Fibroblast of skin of back (primary cell): ENCODE measurements at regions not wholly inside any gene's neighbourhood (a gene's known extent, or its start where the extent isn't known, plus 50 kb on each side); places are given as distances from the start of the nearest gene placed in this dataset.

Source experiments
- DNase-seq: peaks from one replicate; pipeline ENCODE4 v3.0.0-alpha.2; 2013

DNA sequence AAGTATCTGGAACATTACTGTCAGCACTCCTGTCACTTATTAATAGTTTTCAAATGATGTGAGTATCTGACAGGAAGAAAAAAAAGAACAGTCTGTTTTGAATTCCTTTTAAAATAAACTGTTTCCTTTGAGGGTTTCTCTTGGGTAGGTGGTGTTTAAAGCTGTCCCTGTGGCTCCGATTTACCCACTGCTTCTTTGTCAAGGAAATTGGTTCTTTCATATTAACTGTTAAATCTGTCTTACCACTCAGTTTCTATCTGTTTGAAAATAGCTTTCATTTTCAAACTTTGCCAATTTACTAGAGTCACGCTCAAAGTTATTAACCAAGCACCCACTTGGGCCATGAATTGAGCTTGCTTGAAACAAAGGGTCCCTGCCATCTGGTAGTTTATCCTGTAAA is 614.6 kb upstream of the NXPH2 start:
- DNase-seq: no peak

DNA sequence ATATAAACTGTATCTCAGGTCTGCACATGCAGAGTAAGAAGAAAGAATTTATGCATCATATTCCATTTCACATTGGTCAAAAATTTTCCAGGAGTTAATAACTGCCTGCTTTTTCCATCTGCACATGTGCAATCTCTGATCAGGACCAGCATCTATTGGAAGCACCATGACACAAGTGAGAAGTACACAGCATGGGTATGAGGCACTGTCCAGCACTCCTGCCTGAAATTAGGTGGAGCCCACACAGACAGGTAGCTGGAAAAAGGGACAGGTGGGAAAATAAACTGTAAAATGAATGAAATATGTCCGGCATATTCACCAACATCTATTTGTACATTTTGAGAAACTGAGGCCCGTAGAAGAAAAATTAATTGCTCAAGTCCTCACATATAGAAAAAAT is 609.2 kb upstream of the NXPH2 start:
- no peak for DNase-seq

DNA sequence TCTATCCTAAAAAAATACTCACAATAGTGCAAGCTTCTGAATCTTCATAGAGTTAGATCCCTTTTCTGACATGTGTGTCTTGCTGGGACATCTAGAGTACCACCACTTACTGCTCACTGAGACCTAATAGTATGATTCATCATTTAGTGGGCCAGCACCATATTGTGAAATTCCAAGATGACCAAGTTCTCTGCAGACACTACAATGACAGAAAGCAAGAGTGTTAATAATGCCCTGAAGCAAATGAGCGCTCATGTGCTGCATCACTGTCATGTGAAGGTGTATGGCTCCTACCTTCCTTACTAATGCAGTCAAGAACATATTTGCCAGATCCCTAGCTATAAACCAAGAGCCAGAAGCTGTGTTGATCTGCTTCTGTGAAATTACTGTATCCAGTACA is 606.2 kb upstream of the NXPH2 start:
- no peak for DNase-seq

DNA sequence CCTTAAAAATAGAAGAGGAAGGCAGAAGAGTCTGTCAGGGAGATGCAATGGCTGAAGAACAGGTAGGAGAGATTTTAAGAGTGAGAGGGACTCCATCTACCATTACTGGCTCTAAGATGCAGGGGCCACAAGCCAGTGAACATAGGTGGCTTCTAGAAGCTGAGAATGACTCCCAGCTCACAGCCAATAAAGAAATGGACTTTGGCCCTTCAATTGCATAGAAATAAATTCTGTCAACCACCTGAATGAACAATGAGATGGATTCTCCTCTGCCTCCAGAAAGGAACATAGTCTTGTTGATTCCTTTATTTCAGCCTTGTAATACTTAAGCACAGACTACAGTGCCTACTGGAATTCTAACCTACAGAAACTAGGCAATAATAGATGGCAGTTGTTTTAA is 603.3 kb upstream of the NXPH2 start:
- no peak for DNase-seq

DNA sequence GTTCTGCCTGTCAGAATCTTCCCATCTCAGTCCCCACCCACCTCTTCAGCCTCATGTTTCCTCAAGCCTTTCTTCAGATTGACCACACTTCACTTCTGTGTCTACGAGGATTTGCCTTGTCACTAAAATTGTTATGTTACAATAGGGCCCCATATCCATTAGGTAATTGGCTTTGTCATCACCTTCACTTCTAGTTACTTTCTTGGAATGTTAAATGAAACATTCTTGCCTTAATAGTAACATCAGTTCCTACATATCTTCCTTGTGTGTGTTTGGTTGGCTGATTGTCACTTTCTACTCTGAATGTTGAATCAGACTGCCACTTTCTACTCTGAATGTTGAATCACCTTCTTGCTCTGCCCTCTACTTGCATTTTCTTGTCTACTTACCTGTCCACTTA is 599.9 kb upstream of the NXPH2 start:
- DNase-seq: no peak

DNA sequence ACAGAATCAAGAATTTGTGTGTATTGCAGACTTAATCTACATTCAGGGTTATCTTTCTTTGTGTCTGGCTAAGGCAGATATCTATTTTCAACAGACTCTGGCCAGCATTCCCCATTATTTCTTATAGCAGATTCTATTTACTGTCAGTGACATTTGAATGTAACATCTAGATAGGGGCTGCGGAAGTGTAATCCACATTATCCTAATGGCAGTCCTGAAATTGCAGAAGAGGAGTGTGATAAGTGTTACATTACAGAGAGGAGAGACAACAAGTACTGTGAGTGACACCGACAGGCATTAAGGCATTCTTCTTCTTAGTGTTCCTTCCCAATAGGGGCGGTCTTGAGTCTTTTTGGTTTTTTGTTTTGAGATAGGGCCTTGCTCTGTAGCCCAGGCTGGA is 598.2 kb upstream of the NXPH2 start:
- DNase-seq: no peak

DNA sequence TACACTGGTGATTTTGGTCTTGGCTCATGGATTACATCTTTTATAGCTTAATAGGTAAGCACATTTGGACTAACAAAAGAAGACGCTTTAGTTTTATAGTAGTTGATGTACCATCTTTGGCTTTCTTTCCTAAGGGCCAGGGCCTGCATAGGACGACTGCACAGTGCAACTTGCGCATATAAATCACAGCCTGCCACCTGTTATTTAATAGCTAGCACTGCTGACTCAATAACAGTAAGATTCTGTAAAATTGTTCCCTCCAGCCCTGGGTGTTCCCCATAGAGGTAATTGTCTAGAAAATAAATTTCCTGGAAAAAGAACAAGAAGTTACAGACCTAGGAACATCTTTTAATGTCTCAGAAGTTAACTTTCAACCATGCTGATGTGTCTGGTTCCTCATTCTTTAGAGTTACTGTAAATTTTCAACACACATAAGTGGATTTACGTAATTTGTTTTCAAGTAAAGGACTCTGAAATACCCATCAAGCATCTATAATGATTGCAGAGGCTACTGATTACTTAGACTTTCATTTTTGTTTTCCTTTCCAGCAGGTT is 594.2 kb upstream of the NXPH2 start:
- no peak for DNase-seq

DNA sequence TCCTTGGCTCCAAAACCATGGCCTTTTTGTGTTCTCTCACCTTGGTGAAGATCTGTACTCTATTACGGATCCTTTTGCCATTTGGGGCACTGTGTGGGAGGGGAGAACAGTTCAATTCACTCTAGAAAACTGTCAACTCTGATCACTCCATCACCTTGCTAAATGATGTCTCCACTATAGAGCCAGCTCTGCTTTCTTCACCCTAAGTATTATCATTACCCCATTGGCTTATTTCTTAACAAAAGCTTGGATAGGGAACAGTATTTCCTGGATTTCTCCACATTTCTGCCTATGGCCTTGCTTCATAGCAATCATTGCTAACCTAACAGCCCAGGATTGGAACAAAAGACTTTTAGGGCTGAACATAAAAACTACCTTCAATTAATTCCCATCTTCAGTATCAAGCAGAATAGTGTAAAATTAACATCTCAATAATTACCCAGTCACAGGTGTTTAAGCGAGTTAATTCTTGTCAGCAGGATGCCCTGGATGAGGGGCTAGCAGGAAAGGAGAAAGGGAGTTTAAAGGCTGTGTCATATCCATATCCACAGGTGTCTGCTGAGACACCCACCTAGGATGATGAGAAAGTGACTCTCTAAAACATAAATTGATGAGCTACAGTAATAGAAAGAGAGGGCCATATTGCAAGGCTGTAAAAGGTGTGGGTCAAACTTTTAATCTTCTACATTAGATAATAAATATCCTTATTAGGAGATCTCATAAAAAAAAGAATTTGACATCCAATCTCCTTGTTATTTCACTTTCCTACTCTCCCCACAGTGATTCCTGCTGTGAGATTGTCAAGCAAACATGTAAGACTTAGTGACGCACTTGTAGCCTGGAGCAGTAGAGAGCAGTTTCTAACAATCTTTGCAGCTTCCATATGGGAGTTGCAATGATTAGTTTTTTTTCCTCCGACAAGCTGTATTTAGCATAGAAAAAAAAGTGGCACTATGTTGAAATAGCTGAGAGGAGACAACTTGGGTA is 589.5 kb upstream of the NXPH2 start:
- DNase-seq: no peak

DNA sequence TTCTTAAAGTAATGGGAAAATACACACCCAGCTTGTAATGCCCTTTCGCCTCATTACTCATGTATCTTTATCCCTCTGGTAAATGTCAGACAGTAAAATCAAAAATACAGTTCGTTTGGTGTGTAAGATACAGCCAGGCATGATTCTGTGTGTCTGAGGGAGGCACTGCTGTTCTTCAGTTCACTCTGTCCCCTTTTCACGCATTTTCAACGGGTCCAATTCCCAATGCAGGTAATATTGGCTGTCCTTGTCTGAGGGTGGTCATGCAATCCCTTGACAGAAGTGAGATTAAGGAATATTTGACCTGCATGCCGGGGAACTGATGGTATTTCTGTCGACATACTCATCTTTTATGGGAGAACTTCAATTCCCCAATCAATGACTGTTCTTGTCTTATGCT is 587.2 kb upstream of the NXPH2 start:
- no peak for DNase-seq

DNA sequence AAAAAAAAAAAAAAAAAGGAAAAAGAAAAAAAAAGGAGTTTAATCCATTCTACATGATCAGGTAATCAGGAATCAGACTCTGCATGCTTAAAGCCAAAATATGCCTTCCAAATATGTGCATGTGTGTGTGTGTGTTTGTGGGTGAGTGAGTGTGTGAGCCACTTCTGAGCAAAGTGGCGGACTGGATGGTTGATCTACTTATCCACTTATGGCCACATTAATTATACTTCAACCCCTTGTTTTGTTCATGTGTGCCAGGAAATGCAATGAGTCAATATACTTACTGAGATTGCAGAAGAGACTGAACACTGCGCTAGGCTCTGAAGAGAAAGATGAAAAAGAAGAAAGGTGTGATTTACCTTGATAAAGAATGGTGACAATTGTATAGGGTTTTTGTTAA is 586.5 kb upstream of the NXPH2 start:
- no peak for DNase-seq

DNA sequence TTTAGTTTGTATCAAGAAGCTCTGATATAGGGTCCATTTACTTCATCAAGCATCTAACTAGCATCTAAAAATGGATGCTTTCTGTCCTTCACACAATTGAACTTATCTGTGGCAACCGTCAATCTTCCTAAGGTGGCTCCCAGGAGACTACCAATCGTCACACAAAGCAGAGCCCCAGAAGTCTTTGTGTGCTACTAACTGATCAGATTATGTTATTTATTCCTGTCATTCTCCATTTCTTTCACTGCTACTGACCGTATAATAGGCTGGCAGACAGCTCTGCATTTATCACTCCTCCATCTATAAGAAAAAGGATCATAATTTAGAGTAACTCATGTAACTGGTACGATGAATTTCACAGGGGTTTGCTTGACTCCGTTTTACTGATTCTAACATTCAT is 585.0 kb upstream of the NXPH2 start:
- DNase-seq: no peak

DNA sequence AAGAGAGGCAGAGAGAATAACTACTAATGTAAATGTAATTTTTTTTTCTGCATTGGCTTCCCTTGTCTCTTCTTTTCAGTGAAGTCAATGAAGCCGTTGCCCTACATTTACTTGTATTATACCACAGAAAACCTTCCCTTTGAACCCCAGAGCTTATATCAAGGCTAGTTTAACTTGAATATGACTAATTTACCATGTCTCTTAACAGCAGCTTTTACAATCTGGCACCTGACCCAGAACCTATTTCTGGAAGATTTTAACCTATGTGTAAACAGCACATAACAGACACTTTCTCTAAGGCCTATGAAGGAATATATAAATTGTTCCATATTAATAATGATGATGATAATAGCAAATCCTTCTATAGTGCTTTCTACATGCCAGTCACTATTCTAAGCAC is 580.5 kb upstream of the NXPH2 start:
- no peak for DNase-seq

DNA sequence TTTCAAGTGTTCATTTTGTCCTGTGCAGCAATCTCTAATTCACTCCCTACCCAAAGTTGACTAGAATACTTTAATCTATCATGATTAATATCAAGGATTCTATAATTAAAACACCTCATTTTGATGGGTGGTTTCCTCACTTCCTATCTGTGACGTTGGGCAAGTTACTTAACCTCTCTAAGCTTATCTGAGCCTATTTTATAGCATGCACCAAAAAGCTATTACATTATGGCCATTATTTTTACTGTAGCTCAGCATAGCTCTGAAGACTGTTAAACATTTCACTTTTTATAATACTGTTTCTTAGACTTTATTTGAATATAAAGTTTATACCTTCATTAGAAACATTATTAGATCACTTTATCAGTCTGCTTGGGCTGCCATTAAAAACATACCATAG is 579.6 kb upstream of the NXPH2 start:
- DNase-seq: no peak

DNA sequence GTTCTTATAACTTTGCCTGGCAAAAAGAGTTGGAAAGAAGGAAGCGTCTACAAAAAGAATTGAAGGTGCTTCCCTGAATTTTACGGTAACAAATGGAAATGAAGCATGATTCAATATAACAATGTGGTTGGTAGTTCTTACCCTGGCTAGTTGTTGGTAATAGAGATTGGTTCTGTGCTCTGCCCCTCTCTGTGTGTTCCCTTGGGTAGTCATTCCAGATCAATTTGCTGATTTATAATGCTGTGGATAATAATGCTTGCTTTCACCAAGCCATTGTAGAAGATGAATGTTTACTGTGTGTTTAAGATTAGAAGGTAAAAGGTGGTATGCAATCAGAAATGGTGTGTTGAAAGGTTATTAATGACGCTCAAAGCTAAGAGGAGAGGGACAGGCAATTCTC is 577.8 kb upstream of the NXPH2 start:
- no peak for DNase-seq

DNA sequence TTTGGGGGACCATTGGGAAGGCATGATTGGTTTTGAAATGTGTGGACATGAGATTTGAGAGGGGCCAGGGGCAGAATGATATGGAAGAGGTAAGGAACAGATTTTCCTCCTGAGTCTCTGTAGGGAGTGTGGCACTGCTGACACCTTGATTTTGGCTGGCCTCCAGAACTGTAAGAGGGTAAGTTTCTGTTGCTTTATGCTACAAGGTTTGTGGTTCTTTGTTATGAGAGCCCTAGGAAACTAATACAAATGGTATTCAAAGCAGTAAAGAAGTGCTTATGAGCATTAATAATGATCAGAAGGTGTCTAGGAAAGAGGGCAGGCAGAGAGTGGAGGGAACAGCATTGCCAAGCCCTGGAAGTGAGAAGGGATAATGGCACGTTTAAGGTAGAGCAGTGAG is 574.3 kb upstream of the NXPH2 start:
- DNase-seq: no peak

DNA sequence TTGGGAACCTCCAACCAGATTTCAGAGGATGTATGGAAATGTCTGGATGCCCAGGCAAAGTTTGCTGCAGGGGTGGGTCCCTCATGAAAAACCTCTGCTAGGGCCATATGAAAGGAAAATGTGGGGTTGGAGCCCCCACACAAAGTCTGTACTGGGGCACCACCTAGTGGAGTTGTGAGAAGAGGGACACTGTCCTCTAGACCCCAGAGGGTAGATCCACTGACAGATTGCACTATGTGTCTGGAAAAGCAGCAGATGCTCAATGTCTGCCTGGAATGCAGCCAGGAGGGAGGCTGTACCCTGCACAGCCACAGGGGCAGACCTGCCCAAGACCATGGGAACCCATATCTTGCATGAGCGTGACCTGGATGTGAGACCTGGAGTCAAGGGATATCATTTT is 573.7 kb upstream of the NXPH2 start:
- no peak for DNase-seq

DNA sequence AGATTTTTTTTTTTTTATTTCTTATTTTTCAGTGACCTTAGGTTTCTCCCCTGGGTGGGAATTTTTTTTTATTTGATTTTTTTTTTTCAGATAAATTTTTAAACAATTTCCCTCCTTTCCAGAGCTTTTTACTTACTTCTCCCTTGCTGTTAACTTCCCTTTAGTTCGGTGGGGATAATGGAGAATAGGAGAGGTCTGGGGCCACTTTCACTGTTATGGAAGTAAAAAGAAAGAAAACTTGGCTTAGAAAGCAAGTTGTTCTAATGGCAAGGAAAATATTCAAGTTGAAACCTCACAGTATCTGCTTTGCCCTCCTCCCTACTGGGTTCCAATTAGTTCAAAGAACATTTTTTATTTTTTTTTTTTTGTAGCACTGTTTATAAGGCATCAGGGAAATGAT is 537.1 kb upstream of the NXPH2 start:
- DNase-seq: no peak

DNA sequence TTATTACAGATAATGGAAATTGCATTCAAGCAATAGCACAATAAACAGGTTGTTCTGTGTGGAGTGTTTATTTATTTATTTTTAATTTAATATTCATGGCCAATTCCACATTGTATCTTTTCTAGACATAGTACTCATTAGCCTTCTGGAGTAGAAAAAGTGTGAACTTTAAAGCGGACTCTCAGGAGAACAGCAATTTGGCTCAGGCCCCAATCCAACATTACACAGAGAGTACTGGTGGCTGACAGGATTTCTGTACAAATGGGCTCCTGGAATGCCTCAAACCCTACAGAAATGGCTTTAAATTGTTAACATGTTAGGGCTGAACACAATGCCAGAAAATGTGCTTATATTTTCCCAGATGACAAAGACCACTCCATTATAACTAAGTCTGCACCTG is 533.9 kb upstream of the NXPH2 start:
- no peak for DNase-seq

DNA sequence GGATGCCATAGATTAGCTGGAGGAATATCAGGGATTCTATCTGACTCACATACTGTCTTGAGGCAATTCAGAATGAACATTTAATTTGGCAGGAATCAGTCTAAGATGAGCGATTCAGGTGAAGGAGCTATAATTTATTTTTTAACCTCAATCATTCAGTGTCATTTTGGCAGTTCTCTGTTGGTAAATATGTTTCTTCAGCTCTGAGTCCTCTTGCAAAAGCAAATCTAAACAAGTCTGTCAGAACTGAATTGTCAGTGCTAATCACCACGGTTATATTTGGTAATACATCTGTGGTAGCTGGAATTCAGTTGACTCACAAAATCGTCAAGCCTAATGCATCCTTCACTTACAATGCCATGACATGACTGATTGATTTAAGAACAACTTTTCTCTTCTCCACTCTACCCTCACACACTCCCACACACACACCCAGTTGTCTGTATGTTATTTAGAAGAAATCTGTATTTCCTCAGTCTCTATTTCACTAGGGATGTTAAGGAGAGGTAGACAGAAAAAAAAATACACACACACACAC is 516.6 kb upstream of the NXPH2 start:
- no peak for DNase-seq

DNA sequence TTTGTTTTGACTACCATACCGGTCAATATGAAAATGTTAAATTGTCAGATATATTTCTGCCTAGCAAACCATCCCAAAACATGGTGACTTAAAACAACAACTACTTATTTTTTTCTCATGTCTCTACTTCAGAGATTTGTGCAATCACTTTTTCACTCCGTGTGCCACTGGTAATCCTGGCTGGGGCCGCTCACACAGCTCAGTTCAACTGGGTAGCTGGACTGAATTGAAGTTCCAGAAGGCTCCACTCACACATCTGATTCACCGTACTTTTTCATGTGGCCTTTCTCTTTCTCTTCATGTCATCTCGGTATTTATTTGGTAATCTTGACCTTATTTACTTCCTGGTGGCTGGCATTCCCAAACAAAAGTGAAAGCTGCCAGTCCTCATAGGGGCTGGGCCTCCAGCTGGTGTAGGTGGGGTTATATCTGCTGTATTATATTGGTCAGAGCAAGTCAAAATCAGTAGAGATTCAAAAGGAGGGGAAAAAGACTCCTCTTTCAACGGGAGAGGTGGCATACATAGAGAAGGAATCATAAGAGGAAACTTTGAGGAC is 513.9 kb upstream of the NXPH2 start:
- no peak for DNase-seq

DNA sequence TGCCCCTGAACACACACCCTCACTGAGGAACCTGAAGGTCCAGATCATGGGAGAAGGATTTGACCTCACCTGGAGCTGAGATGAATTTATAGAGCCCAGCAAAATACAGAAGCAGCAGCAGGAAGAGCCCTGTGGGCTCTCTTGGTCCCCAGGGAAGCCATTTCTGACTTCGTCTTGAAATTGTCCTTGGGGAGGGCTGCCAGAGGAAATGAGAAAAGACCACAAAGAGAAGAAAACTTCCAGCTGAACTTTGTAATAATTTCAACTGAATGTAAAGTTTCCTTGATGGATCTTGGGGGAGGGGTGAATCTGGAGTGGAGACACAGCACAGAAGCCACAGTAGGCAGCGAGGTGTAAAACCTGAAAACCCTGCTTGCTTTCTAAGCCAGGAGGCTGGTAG is 500.9 kb upstream of the NXPH2 start:
- DNase-seq: no peak

DNA sequence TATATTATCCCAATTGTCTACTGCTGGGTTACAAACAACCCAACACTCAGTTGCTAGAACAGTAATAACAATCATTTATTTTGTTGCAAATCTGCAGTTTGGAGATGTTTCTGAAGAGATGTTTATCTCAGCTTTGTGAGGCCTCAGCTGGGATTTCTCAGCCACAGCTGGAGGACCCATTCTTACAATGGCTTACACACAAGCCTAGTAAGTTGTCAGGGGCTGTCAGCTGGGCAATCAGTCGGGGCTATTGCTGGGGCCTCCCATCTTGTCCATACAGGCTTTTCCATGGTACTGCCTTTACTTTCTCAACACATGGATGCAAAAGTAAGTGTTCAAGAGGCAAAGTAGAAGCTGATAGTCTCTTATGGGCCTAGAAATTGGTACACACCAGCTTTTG is 491.7 kb upstream of the NXPH2 start:
- DNase-seq: no peak

DNA sequence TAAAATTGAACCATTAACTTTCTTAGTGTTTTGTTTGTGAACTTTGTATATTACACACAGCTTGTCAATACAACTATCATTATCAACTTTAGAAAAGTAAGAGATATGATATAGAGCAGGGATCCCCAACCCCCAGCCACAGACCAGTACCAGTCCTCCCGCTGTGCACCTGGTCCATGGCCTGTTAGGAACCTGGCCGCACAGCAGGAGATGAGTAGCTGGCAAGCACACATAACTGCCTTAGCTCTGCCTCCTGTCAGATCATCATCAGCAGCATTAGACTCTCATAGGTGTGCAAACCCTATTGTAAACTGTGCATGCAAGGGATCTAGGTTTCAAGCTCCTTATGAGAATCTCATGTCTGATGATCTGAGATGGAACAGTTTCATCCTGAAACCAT is 491.0 kb upstream of the NXPH2 start:
- no peak for DNase-seq

DNA sequence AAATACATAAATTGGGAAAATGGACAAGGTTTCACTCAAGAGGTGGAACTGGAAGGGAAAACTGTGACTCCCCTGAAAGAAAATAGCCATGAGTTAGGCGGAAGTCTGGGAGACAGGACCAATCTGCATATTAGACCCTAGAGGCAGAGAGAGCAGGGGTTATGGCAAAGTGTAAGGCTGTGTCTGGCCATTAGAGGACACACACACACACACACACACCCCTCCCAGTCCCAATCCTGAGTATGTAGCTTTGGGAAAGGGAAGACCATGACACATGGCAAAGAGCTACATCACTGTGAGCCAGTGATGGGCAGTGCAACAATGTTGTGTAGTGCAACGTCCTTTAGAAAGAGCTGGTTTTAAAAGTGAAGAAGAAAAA is 479.9 kb upstream of the NXPH2 start:
- no peak for DNase-seq
